ENCODE measurements at regions not wholly inside any gene's neighbourhood (a gene's known extent, or its start where the extent isn't known, plus 50 kb on each side); places are given as distances from the start of the nearest gene placed in this dataset.

- TF ChIP-seq, protein P1, sequence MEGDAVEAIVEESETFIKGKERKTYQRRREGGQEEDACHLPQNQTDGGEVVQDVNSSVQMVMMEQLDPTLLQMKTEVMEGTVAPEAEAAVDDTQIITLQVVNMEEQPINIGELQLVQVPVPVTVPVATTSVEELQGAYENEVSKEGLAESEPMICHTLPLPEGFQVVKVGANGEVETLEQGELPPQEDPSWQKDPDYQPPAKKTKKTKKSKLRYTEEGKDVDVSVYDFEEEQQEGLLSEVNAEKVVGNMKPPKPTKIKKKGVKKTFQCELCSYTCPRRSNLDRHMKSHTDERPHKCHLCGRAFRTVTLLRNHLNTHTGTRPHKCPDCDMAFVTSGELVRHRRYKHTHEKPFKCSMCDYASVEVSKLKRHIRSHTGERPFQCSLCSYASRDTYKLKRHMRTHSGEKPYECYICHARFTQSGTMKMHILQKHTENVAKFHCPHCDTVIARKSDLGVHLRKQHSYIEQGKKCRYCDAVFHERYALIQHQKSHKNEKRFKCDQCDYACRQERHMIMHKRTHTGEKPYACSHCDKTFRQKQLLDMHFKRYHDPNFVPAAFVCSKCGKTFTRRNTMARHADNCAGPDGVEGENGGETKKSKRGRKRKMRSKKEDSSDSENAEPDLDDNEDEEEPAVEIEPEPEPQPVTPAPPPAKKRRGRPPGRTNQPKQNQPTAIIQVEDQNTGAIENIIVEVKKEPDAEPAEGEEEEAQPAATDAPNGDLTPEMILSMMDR (conservative IDR thresholded peaks at IDR 0.05; ENCODE audit: low read length) = no peak
- no peak for TF ChIP-seq EZH2phosphoT487 (IDR thresholded peaks at IDR 0.05; ENCODE audit: borderline replicate concordance)
Measured at GRCh38 chr20:17093782-17094181, 133.1 kb upstream of the PCSK2 start.
